HepG2 (cell line): ENCODE measurements at regions not wholly inside any gene's neighbourhood (a gene's known extent, or its start where the extent isn't known, plus 50 kb on each side); places are given as distances from the start of the nearest gene placed in this dataset.

Experiments used
- ATAC-seq: fragments of 200-7000 bp; cut with Tn5 transposase; 3 replicates; pipeline ENCODE4 v1.9.1; 2020; ENCODE audit warnings: mild to moderate bottlenecking, moderate library complexity
- BruUV-seq: library from RNA; stranded (reverse); fragments of 400-500 nt; replicated peaks from 2 replicates; lab custom pipeline; 2021; lab: Mats Ljungman, UMichigan
- CTCF ChIA-PET: fragments of 300-600 bp; formaldehyde crosslinking; extraction: SDS; loops from one replicate; lab custom pipeline; 2021; ENCODE audit warnings: low total read pairs, inconsistent platforms, low intra/inter-chr PET ratio; lab: Yijun Ruan, JAX
- POLR2A ChIA-PET: fragments of 350-600 bp; sonication (Branson Sonifier 250); formaldehyde crosslinking; loops from one replicate; lab custom pipeline; 2020; ENCODE audit warnings: antibody characterized with exemption, inconsistent platforms; lab: Yijun Ruan, JAX
- DNase-seq: peaks from one replicate; pipeline ENCODE4 v3.0.0-alpha.2; 2015; ENCODE audit warnings: low spot score
- FAIRE-seq: peaks from 3 replicates; lab custom pipeline; 2011; peaks lifted over from hg19 to GRCh38; lab: Jason Lieb, UNC
- H2AFZ ChIP-seq: one replicate; pipeline ENCODE4 v1.6.1; 2011; ENCODE audit warnings: low read length, inconsistent platforms
- H3K27ac ChIP-seq: fragments of 300-600 bp; 3 replicates; pipeline ENCODE4 v1.8.0; 2011; ENCODE audit warnings: mixed run types, mild to moderate bottlenecking, mixed read lengths, low read length, inconsistent platforms; ENCODE audit not compliant: insufficient read depth; ENCODE audit errors: extremely low read length
- H3K27me3 ChIP-seq, 2 experiments: fragments of 200-600 bp in 1 of 2; 2 replicates in 1 of 2; 3 replicates in 1 of 2; pipeline versions ENCODE4 v1.6.0 to v1.8.0; 2011; ENCODE audit warnings: low read length in 2 of 2, mild to moderate bottlenecking in 2 of 2, moderate library complexity in 2 of 2, inconsistent platforms in 1 of 2; ENCODE audit not compliant: insufficient read depth in 2 of 2, control insufficient read depth in 1 of 2
- H3K36me3 ChIP-seq, 2 experiments: fragments of 200-600 bp in 1 of 2; replicated peaks in 1 of 2; 2 replicates in 1 of 2; 3 replicates in 1 of 2; pipeline versions ENCODE4 v1.5.1 to v1.8.0; 2011; ENCODE audit warnings: low read length in 2 of 2, inconsistent platforms in 1 of 2; ENCODE audit not compliant: insufficient read depth in 2 of 2, control insufficient read depth in 1 of 2
- H3K4me1 ChIP-seq: 2 replicates; pipeline ENCODE4 v1.5.1; 2012; ENCODE audit warnings: low read length, inconsistent platforms; ENCODE audit not compliant: insufficient read depth
- H3K4me2 ChIP-seq: 2 replicates; pipeline ENCODE4 v1.6.0; 2011; ENCODE audit warnings: low read depth, low read length, inconsistent platforms
- H3K4me3 ChIP-seq, 3 experiments: fragments of 200-600 bp in 1 of 3; sonication (generic), shearing (Covaris generic) in 1 of 3; replicated peaks in 1 of 3; 2 replicates each; pipeline ENCODE4 v1.5.1; 2011 to 2016; ENCODE audit warnings: low read length in 3 of 3, inconsistent platforms in 2 of 3, low read depth in 2 of 3, mild to moderate bottlenecking in 2 of 3, control low read depth in 1 of 3, mixed read lengths in 1 of 3; ENCODE audit not compliant: insufficient read depth in 1 of 3
- H3K79me2 ChIP-seq: one replicate; pipeline ENCODE4 v1.6.1; 2011; ENCODE audit warnings: low read length, inconsistent platforms; ENCODE audit not compliant: insufficient read depth
- H3K9ac ChIP-seq: 2 replicates; pipeline ENCODE4 v1.6.0; 2011; ENCODE audit warnings: mild to moderate bottlenecking, low read depth, low read length, inconsistent platforms; ENCODE audit not compliant: insufficient read depth
- H3K9me3 ChIP-seq: 2 replicates; pipeline ENCODE4 v1.5.1; 2012; ENCODE audit warnings: mild to moderate bottlenecking, low read length
- H4K20me1 ChIP-seq: 2 replicates; pipeline ENCODE4 v1.6.0; 2011; ENCODE audit warnings: inconsistent platforms, mild to moderate bottlenecking, low read length, moderate library complexity; ENCODE audit not compliant: insufficient read depth
- BCL6 ChIP-seq: IDR thresholded peaks from 2 replicates; pipeline ENCODE4 v1.6.1; 2016; ENCODE audit warnings: missing genetic modification reagents, missing compliant biosample characterization
- BRD4 ChIP-seq: sonication (generic); formaldehyde crosslinking; IDR thresholded peaks from 2 replicates; pipeline ENCODE4 v1.4.0; 2020; ENCODE audit warnings: missing genetic modification reagents
- FUBP1 ChIP-seq: sonication (generic); formaldehyde crosslinking; IDR thresholded peaks from 2 replicates; pipeline ENCODE4 v1.5.1; 2020; ENCODE audit warnings: missing genetic modification reagents, mild to moderate bottlenecking, borderline replicate concordance
- HES4 ChIP-seq: sonication (generic); formaldehyde crosslinking; IDR thresholded peaks from 2 replicates; pipeline ENCODE4 v1.9.0; 2021; ENCODE audit warnings: mild to moderate bottlenecking, missing genetic modification reagents, borderline replicate concordance
- IRX3 ChIP-seq: sonication (generic); formaldehyde crosslinking; IDR thresholded peaks from 2 replicates; pipeline ENCODE4 v1.8.1; 2023; ENCODE audit warnings: mild to moderate bottlenecking, low read depth, missing genetic modification reagents, borderline replicate concordance
- JARID2 ChIP-seq: sonication (generic); formaldehyde crosslinking; IDR thresholded peaks from 2 replicates; pipeline ENCODE4 v1.8.1; 2023; ENCODE audit warnings: missing genetic modification reagents, inconsistent platforms; ENCODE audit not compliant: insufficient replicate concordance
- REXO4 ChIP-seq: sonication (generic); formaldehyde crosslinking; IDR thresholded peaks from 2 replicates; pipeline ENCODE4 v1.8.0; 2022; ENCODE audit warnings: missing genetic modification reagents, mild to moderate bottlenecking, borderline replicate concordance
- SCMH1 ChIP-seq: sonication (generic); formaldehyde crosslinking; IDR thresholded peaks from 2 replicates; pipeline ENCODE4 v1.9.0; 2021; ENCODE audit warnings: missing genetic modification reagents, mild to moderate bottlenecking, borderline replicate concordance
- SETDB1 ChIP-seq: sonication (generic); formaldehyde crosslinking; IDR thresholded peaks from 2 replicates; pipeline ENCODE4 v1.5.1; 2020; ENCODE audit warnings: missing genetic modification reagents, mild to moderate bottlenecking, borderline replicate concordance
- TBX3 ChIP-seq: fragments of 450-650 bp; IDR thresholded peaks from 2 replicates; pipeline ENCODE4 v1.6.1; 2017; ENCODE audit warnings: antibody characterized with exemption, mild to moderate bottlenecking, inconsistent platforms, borderline replicate concordance
- TCF7L2 ChIP-seq: IDR thresholded peaks from 2 replicates; pipeline ENCODE4 v1.6.1; 2011; ENCODE audit warnings: mild to moderate bottlenecking, low read depth, low read length, moderate library complexity
- ZC3H13 ChIP-seq: sonication (generic); formaldehyde crosslinking; IDR thresholded peaks from 2 replicates; pipeline ENCODE4 v1.8.1; 2023; ENCODE audit warnings: mild to moderate bottlenecking, missing genetic modification reagents, moderate library complexity
- ZKSCAN8 ChIP-seq: IDR thresholded peaks from 2 replicates; pipeline ENCODE4 v1.6.1; 2016; ENCODE audit warnings: borderline replicate concordance, missing genetic modification reagents, missing compliant biosample characterization
- ZNF263 ChIP-seq: sonication (generic); formaldehyde crosslinking; IDR thresholded peaks from 2 replicates; pipeline ENCODE4 v1.4.0; 2020; ENCODE audit warnings: missing genetic modification reagents
- ZNF280D ChIP-seq: sonication (generic); formaldehyde crosslinking; IDR thresholded peaks from 2 replicates; pipeline ENCODE4 v1.5.1; 2020; ENCODE audit warnings: mild to moderate bottlenecking, missing genetic modification reagents
- ZNF792 ChIP-seq: IDR thresholded peaks from 2 replicates; pipeline ENCODE4 v1.6.1; 2016
- ZNF83 ChIP-seq: sonication (generic); formaldehyde crosslinking; IDR thresholded peaks from 2 replicates; pipeline ENCODE4 v1.4.0; 2020; ENCODE audit warnings: missing genetic modification reagents, mild to moderate bottlenecking, borderline replicate concordance
- ZNF879 ChIP-seq: sonication (generic); formaldehyde crosslinking; IDR thresholded peaks from 2 replicates; pipeline ENCODE4 v1.8.1; 2023; ENCODE audit warnings: missing genetic modification reagents
- WGBS: methylation state at CpG from one replicate; pipeline ENCODE4 v1.1.6; 2017; ENCODE audit warnings: low lambda C conversion rate; 5-methylcytosine and 5-hydroxymethylcytosine counted together
- in situ Hi-C: cut with HindIII; loops from 2 replicates; pipeline ENCODE4 v1.10.0; 2017; ENCODE audit warnings: low pct_unique_long_range_greater_than_20kb; ENCODE audit not compliant: extremely low pct_ligation_motif_present
- intact Hi-C: fragments of 100-400 bp; cut with micrococcal nuclease; formaldehyde crosslinking; loops from one replicate; pipeline ENCODE4 v1.10.0; 2022; ENCODE audit not compliant: unreplicated experiment

- no peak for TF ChIP-seq ZKSCAN8 (CRISPR knock-in tag)
- no peak for TF ChIP-seq BCL6 (CRISPR knock-in tag)
- no peak for TF ChIP-seq ZNF792
- no peak for TF ChIP-seq IRX3 (CRISPR knock-in tag)
- no peak for TF ChIP-seq TBX3
These were observed 65.6 kb upstream of the IFNGR1 start (continued) for GRCh38 chr6:137284811-137285110.

- 53% methylated on average over 9 of the region's 9 CpGs for WGBS
- TF ChIP-seq HES4 (CRISPR knock-in tag) (no peak), BRD4 (CRISPR knock-in tag) (no peak), ZC3H13 (CRISPR knock-in tag) (no peak), ZNF83 (CRISPR knock-in tag) (no peak), ZNF263 (CRISPR knock-in tag) (no peak), FUBP1 (CRISPR knock-in tag) (no peak), TCF7L2 (no peak), SETDB1 (CRISPR knock-in tag) (no peak), ZNF280D (no peak), REXO4 (no peak), JARID2 (CRISPR knock-in tag) (no peak), ZNF879 (CRISPR knock-in tag) (no peak), SCMH1 (CRISPR knock-in tag) (no peak)
These were observed 65.0 kb upstream of the IFNGR1 start for GRCh38 chr6:137283940-137284810.

More at GRCh38 chr6:137283940-137284810, 65.0 kb upstream of the IFNGR1 start:
- H3K36me3 ChIP-seq, result no peaks in the 10 kb centered on the region
- H3K79me2 ChIP-seq, result no peaks in the 10 kb centered on the region
- H3K4me1 ChIP-seq, result peaks cover 8% of the 10 kb centered on the region
- no peak overlapping the region for H3K27ac ChIP-seq
- no peak overlapping the region for H3K4me3 ChIP-seq
- no peak for FAIRE-seq
- peaks cover 0 to 10% of the 10 kb centered on the region in 2 experiments; a peak in 3 of 5 replicates for H3K27me3 ChIP-seq
- no peaks in the 10 kb centered on the region for H3K9me3 ChIP-seq
- no peak for ATAC-seq
- POLR2A ChIA-PET, result no interaction called here
- BruUV-seq, result no TSS peak
- intact Hi-C loops, result no loop called here
- H4K20me1 ChIP-seq, result no peaks in the 10 kb centered on the region
- no peak overlapping the region for H3K9ac ChIP-seq
- H3K4me2 ChIP-seq, result no peak overlapping the region
- in situ Hi-C loops, result no loop called here
- peak; percentile 16 for DNase-seq
- H2AFZ ChIP-seq, result no peak overlapping the region
- CTCF ChIA-PET, result no interaction called here
